Hepatocyte (in vitro differentiated cells): ENCODE measurements at regions not wholly inside any gene's neighbourhood (a gene's known extent, or its start where the extent isn't known, plus 50 kb on each side); places are given as distances from the start of the nearest gene placed in this dataset.
A peak's percentile ranks its signal among the peaks of the same experiment; 100 is the strongest.
"Not testable (repeated sequence)": the region's sequence is repeated elsewhere in the genome, so short reads cannot be mapped to it uniquely, and the experiment has no call there.

Experiments used
- DNase-seq: peaks from one replicate; pipeline ENCODE4 v3.0.0-alpha.2; 2016; ENCODE audit warnings: low spot score
- H2AFZ ChIP-seq: fragments of 200-600 bp; sonication (generic); 2 replicates; pipeline ENCODE4 v1.6.0; 2016; ENCODE audit warnings: antibody characterized with exemption, mild to moderate bottlenecking
- H3K27ac ChIP-seq: fragments of 200-600 bp; sonication (generic); 2 replicates; pipeline ENCODE4 v1.5.1; 2016; ENCODE audit warnings: mild to moderate bottlenecking
- H3K27me3 ChIP-seq: fragments of 200-600 bp; sonication (generic); 2 replicates; pipeline ENCODE4 v1.6.1; 2016
- H3K36me3 ChIP-seq: fragments of 200-600 bp; sonication (generic); replicated peaks from 2 replicates; pipeline ENCODE4 v1.5.1; 2016; ENCODE audit warnings: low read depth; ENCODE audit not compliant: insufficient read depth
- H3K4me1 ChIP-seq: fragments of 200-600 bp; sonication (generic); 2 replicates; pipeline ENCODE4 v1.5.1; 2016; ENCODE audit warnings: mild to moderate bottlenecking, moderate library complexity; ENCODE audit not compliant: insufficient read depth
- H3K4me2 ChIP-seq: fragments of 200-600 bp; sonication (generic); 2 replicates; pipeline ENCODE4 v1.6.0; 2016
- H3K4me3 ChIP-seq: fragments of 200-600 bp; sonication (generic); 2 replicates; pipeline ENCODE4 v1.5.1; 2016; ENCODE audit warnings: mild to moderate bottlenecking
- H3K79me2 ChIP-seq: fragments of 200-600 bp; sonication (generic); 2 replicates; pipeline ENCODE4 v1.6.0; 2017; ENCODE audit warnings: mild to moderate bottlenecking
- H3K9me2 ChIP-seq: fragments of 200-600 bp; sonication (generic); replicated peaks from 2 replicates; pipeline ENCODE4 v1.6.0; 2017; ENCODE audit warnings: mild to moderate bottlenecking; ENCODE audit not compliant: insufficient read depth
- H3K9me3 ChIP-seq: fragments of 200-600 bp; sonication (generic); 2 replicates; pipeline ENCODE4 v1.5.1; 2016; ENCODE audit warnings: low read depth, mild to moderate bottlenecking
- H4K20me1 ChIP-seq: fragments of 200-600 bp; sonication (generic); 2 replicates; pipeline ENCODE4 v1.6.0; 2016; ENCODE audit warnings: mild to moderate bottlenecking; ENCODE audit not compliant: insufficient read depth, poor library complexity, severe bottlenecking
- CTCF ChIP-seq: fragments of 200-600 bp; sonication (generic); IDR thresholded peaks from 2 replicates; pipeline ENCODE4 v1.5.1; 2016; ENCODE audit warnings: antibody characterized with exemption, mild to moderate bottlenecking; ENCODE audit not compliant: poor library complexity
- EZH2 ChIP-seq: fragments of 200-600 bp; sonication (generic); IDR thresholded peaks from 2 replicates; pipeline ENCODE4 v1.6.1; 2016; ENCODE audit warnings: antibody characterized with exemption, mild to moderate bottlenecking, borderline replicate concordance
- EZH2phosphoT487 ChIP-seq: fragments of 200-600 bp; sonication (generic); IDR thresholded peaks from one replicate; pipeline ENCODE4 v1.6.1; 2018; ENCODE audit warnings: antibody characterized with exemption, mild to moderate bottlenecking, low read depth, moderate library complexity; ENCODE audit not compliant: unreplicated experiment, severe bottlenecking
- WGBS: methylation state at CpG from one replicate; pipeline ENCODE4 v1.1.6; 2016; ENCODE audit warnings: low lambda C conversion rate; ENCODE audit errors: missing lambda C conversion rate; 5-methylcytosine and 5-hydroxymethylcytosine counted together

- no peaks in the 10 kb centered on the region for H4K20me1 ChIP-seq
- peaks cover 6% of the 10 kb centered on the region for H3K4me1 ChIP-seq
- 41% methylated on average over 10 of the region's 10 CpGs for WGBS
- no peaks in the 10 kb centered on the region for H3K9me2 ChIP-seq
- peak overlapping the region; percentile 7 for H3K4me2 ChIP-seq
- no peaks in the 10 kb centered on the region for H3K36me3 ChIP-seq
- no peaks in the 10 kb centered on the region for H3K27me3 ChIP-seq
- peak overlapping the region; percentile 19 for H3K27ac ChIP-seq
- H2AFZ ChIP-seq = no peak overlapping the region
- H3K4me3 ChIP-seq = no peak overlapping the region
- no peak for DNase-seq
- H3K79me2 ChIP-seq = no peaks in the 10 kb centered on the region
- no peaks in the 10 kb centered on the region for H3K9me3 ChIP-seq
- TF ChIP-seq EZH2 (no peak), EZH2phosphoT487 (no peak), CTCF (no peak)
Observed at GRCh38 chr5:82984786-82985735, 92.1 kb downstream of the TMEM167A start.

- H3K36me3 ChIP-seq = no peaks in the 10 kb centered on the region
- no peak overlapping the region for H2AFZ ChIP-seq
- no peak overlapping the region for H3K4me3 ChIP-seq
- H3K27ac ChIP-seq = no peak overlapping the region
- no peaks in the 10 kb centered on the region for H3K27me3 ChIP-seq
- DNase-seq = no peak
- peaks cover 6% of the 10 kb centered on the region for H3K4me1 ChIP-seq
- TF ChIP-seq EZH2phosphoT487 (no peak), EZH2 (no peak), CTCF (no peak)
- H3K4me2 ChIP-seq = no peak overlapping the region
- no peaks in the 10 kb centered on the region for H4K20me1 ChIP-seq
- no peaks in the 10 kb centered on the region for H3K9me2 ChIP-seq
- WGBS = 97% methylated on average over 2 of the region's 2 CpGs
- H3K9me3 ChIP-seq = no peaks in the 10 kb centered on the region
- H3K79me2 ChIP-seq = no peaks in the 10 kb centered on the region
Observed at GRCh38 chr5:82982846-82983245, 94.3 kb downstream of the TMEM167A start.

GRCh38 chr5:82976887-82977286 is 100.3 kb downstream of the TMEM167A start:
- not testable (repeated sequence) for H3K27ac ChIP-seq, H2AFZ ChIP-seq, H3K4me2 ChIP-seq

GRCh38 chr5:82975812-82976211 is 101.4 kb downstream of the TMEM167A start:
- Histone ChIP-seq H3K4me1 (no peaks in the 10 kb centered on the region), H3K27me3 (no peaks in the 10 kb centered on the region), H4K20me1 (no peaks in the 10 kb centered on the region), H3K27ac (no peak overlapping the region), H3K4me3 (no peak overlapping the region), H3K4me2 (no peak overlapping the region), H3K36me3 (no peaks in the 10 kb centered on the region), H3K9me2 (no peaks in the 10 kb centered on the region), H3K79me2 (no peaks in the 10 kb centered on the region), H3K9me3 (peaks cover 12% of the 10 kb centered on the region), H2AFZ (no peak overlapping the region)
- no peak for DNase-seq
- WGBS = 97% methylated on average over 5 of the region's 5 CpGs
- no peak for TF ChIP-seq EZH2phosphoT487
- no peak for TF ChIP-seq CTCF
- TF ChIP-seq EZH2 = no peak

More at GRCh38 chr5:82976887-82977286, 100.3 kb downstream of the TMEM167A start:
- not testable (repeated sequence) for H3K79me2 ChIP-seq, H3K36me3 ChIP-seq, H4K20me1 ChIP-seq, H3K4me3 ChIP-seq, H3K4me1 ChIP-seq, H3K27me3 ChIP-seq, DNase-seq, H3K9me2 ChIP-seq
- H3K9me3 ChIP-seq = peaks cover 12% of the 10 kb centered on the region
